ENCODE measurements at regions not wholly inside any gene's neighbourhood (a gene's known extent, or its start where the extent isn't known, plus 50 kb on each side); places are given as distances from the start of the nearest gene placed in this dataset.

DNA sequence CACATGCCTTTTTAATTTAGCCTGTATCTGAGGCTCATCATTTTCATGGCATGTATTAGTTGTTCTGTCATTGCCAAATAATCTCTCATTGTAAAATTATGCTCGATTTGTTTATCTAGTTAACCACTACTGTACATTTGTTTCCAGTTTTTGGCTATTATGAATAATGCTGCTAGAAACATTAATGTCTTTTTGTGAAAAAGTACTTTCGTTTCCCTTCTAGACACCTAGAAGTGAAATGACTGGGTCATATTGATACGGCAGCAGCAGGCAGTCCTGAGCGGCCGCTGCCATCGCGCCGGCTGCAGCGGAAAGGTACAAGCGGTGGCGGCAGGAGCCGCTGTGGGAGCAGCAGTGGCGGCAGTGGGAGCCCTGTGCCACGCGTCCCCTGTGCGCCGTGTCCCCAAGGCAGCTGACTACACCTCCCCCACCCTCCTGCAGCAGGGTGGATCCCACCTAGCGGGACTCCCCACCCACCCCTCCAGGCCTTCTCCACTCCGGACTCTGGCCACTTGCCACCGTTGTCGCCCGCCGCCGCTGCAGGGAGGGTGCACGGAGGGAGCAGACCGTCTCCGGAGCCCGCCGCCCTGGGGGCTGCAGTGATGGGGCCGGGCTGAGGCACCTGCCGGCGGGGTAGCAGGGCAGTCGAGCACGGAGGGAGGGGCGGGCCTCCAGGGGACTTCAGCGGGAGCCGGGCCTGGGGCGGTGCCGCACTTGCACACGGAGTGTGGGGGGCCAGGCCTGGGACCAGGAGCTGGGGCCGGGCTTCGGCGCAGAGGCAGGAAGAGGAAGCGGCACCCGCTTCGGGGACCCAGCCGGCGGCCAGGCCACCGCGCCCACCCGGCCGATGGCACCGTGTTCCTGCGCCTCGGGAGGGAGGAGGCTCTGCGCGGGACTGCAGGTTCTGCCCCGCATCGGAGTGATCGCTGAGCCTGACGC lies 66.8 kb upstream of the RGS7 start:
- Histone ChIP-seq H3K27me3 (replicated peaks in 1 of 2; ENCODE audit: control insufficient read depth in 2 of 2, insufficient read depth in 2 of 2, low read length in 1 of 2) (peaks cover 3 to 4% of the 10 kb centered on the region in 2 experiments), H3K9ac (ENCODE audit: control insufficient read depth, insufficient read depth, low read length) (no peak overlapping the region), H3K27ac (ENCODE audit: control insufficient read depth, insufficient read depth) (no peak overlapping the region), H3K9me3 (replicated peaks; ENCODE audit: control insufficient read depth, insufficient read depth, low read length) (no peaks in the 10 kb centered on the region), H3K79me2 (ENCODE audit: control insufficient read depth, insufficient read depth, low read length) (no peaks in the 10 kb centered on the region), H3K4me2 (ENCODE audit: control insufficient read depth, insufficient read depth) (0 out of 2 replicates have a peak overlapping the region, but pooled peaks have one; percentile 48), H3K4me3 (no peak overlapping the region), H3K4me1 (ENCODE audit: control insufficient read depth, insufficient read depth, low read length) (no peaks in the 10 kb centered on the region), H2AFZ (ENCODE audit: control insufficient read depth, low read depth, low read length) (no peak overlapping the region; the same call in 1 of the 2 replicates), H4K20me1 (ENCODE audit: control insufficient read depth, insufficient read depth) (no peaks in the 10 kb centered on the region), H3K36me3 (ENCODE audit: control insufficient read depth in 2 of 2, insufficient read depth in 2 of 2, low read length in 1 of 2) (no peaks in the 10 kb centered on the region)
- peak; percentile 62 for ATAC-seq
- intact Hi-C loops (cut with micrococcal nuclease; ENCODE audit: unreplicated experiment) (no loop called here), in situ Hi-C loops (cut with MboI) (no loop called here)
- no peak for FAIRE-seq
- no TSS peak for BruUV-seq (replicated peaks)
- POLR2A ChIA-PET, result no interaction called here
- CTCF ChIA-PET, result no interaction called here
- no peak for DNase-seq (ENCODE audit: low read depth, low spot score)
- RAD21 ChIA-PET (ENCODE audit: unreplicated experiment), result no interaction called here
- WGBS (ENCODE audit: insufficient coverage, insufficient replicate concordance, low lambda C conversion rate, missing lambda C conversion rate), result 4% methylated on average over 52 of the region's 61 CpGs
- SMC1A ChIA-PET (ENCODE audit: uncharacterized antibody, unreplicated experiment), result no interaction called here
- TF ChIP-seq GABPA (IDR thresholded peaks at IDR 0.05; ENCODE audit: low read depth) (no peak), SRF (IDR thresholded peaks at IDR 0.05; ENCODE audit: low read depth in 2 of 2, low read length in 2 of 2) (no peak)

DNA sequence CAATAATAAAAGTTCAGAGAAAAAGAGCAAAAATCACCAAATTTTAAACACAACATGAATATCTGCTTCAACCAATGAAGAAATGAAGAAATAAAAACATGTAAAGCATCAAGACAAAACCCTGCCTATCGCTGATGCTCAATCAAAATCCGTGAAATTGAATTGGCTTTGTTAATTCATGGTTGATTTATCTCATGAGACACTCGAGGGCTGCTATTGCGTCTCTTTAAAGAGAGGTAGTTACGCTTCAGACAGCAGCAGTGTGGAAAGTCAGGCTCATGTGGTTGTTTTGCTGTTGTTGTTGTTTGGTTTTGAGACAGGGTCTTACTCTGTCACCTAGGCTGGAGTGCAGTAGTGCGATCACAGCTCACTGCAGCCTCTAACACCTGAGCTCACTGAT lies 65.5 kb upstream of the RGS7 start:
- H3K4me1 ChIP-seq (ENCODE audit: control insufficient read depth, insufficient read depth, low read length), result no peaks in the 10 kb centered on the region
- DNase-seq (ENCODE audit: low read depth, low spot score) (no peak), FAIRE-seq (no peak), ATAC-seq (no peak)
- no peak overlapping the region for H2AFZ ChIP-seq (ENCODE audit: control insufficient read depth, low read depth, low read length)
- H3K36me3 ChIP-seq (ENCODE audit: control insufficient read depth in 2 of 2, insufficient read depth in 2 of 2, low read length in 1 of 2), result no peaks in the 10 kb centered on the region
- ChIA-PET CTCF (no interaction called here), RAD21 (ENCODE audit: unreplicated experiment) (no interaction called here), POLR2A (no interaction called here), SMC1A (ENCODE audit: uncharacterized antibody, unreplicated experiment) (no interaction called here)
- H3K9ac ChIP-seq (ENCODE audit: control insufficient read depth, insufficient read depth, low read length), result no peak overlapping the region
- peaks cover 3 to 4% of the 10 kb centered on the region in 2 experiments for H3K27me3 ChIP-seq (replicated peaks in 1 of 2; ENCODE audit: control insufficient read depth in 2 of 2, insufficient read depth in 2 of 2, low read length in 1 of 2)
- no peak overlapping the region for H3K4me3 ChIP-seq
- no peak overlapping the region for H3K27ac ChIP-seq (ENCODE audit: control insufficient read depth, insufficient read depth)
- H3K79me2 ChIP-seq (ENCODE audit: control insufficient read depth, insufficient read depth, low read length), result no peaks in the 10 kb centered on the region
- no peaks in the 10 kb centered on the region for H3K9me3 ChIP-seq (replicated peaks; ENCODE audit: control insufficient read depth, insufficient read depth, low read length)
- no peaks in the 10 kb centered on the region for H4K20me1 ChIP-seq (ENCODE audit: control insufficient read depth, insufficient read depth)
- in situ Hi-C loops (cut with MboI), result no loop called here
- no peak overlapping the region for H3K4me2 ChIP-seq (ENCODE audit: control insufficient read depth, insufficient read depth)
- 47% methylated on average over 6 of the region's 6 CpGs for WGBS (ENCODE audit: insufficient coverage, insufficient replicate concordance, low lambda C conversion rate, missing lambda C conversion rate)
- intact Hi-C loops (cut with micrococcal nuclease; ENCODE audit: unreplicated experiment), result no loop called here
- no peak for TF ChIP-seq TCF7 (IDR thresholded peaks at IDR 0.05; ENCODE audit: borderline replicate concordance)
- TF ChIP-seq, protein P1, sequence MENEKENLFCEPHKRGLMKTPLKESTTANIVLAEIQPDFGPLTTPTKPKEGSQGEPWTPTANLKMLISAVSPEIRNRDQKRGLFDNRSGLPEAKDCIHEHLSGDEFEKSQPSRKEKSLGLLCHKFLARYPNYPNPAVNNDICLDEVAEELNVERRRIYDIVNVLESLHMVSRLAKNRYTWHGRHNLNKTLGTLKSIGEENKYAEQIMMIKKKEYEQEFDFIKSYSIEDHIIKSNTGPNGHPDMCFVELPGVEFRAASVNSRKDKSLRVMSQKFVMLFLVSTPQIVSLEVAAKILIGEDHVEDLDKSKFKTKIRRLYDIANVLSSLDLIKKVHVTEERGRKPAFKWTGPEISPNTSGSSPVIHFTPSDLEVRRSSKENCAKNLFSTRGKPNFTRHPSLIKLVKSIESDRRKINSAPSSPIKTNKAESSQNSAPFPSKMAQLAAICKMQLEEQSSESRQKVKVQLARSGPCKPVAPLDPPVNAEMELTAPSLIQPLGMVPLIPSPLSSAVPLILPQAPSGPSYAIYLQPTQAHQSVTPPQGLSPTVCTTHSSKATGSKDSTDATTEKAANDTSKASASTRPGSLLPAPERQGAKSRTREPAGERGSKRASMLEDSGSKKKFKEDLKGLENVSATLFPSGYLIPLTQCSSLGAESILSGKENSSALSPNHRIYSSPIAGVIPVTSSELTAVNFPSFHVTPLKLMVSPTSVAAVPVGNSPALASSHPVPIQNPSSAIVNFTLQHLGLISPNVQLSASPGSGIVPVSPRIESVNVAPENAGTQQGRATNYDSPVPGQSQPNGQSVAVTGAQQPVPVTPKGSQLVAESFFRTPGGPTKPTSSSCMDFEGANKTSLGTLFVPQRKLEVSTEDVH (IDR thresholded peaks at IDR 0.05; ENCODE audit: low read depth, partially characterized antibody), result no peak
- TF ChIP-seq ATF7 (IDR thresholded peaks at IDR 0.05; ENCODE audit: low read depth), result no peak
- TF ChIP-seq SUPT20H (IDR thresholded peaks at IDR 0.05; ENCODE audit: borderline replicate concordance, control insufficient read depth, low read depth, low read length), result no peak
- BruUV-seq (replicated peaks), result no TSS peak

All from GM12878 (cell line).